ENCODE measurements at regions not wholly inside any gene's neighbourhood (a gene's known extent, or its start where the extent isn't known, plus 50 kb on each side); places are given as distances from the start of the nearest gene placed in this dataset.

- H3K9me3 ChIP-seq (ENCODE audit: control insufficient read depth, insufficient read depth, low read depth, low read length), result no peaks in the 10 kb centered on the region
- H3K27ac ChIP-seq (ENCODE audit: extremely low read depth, low read depth, low read length), result no peak overlapping the region
- POLR2A ChIA-PET, result no interaction called here
- H3K36me3 ChIP-seq (ENCODE audit: control insufficient read depth in 2 of 2, insufficient read depth in 1 of 2, low read length in 2 of 2), result no peaks in the 10 kb centered on the region
- no peak overlapping the region for H3K4me3 ChIP-seq (ENCODE audit: low read depth, low read length)
- no peaks in the 10 kb centered on the region; the same call in 1 of the 2 replicates for H3K4me1 ChIP-seq (ENCODE audit: control insufficient read depth, insufficient read depth, low read length)
- CTCF ChIA-PET, result no interaction called here
- TF ChIP-seq ZNF404 (tag by site-specific recombination; IDR thresholded peaks at IDR 0.05) (no peak), OVOL3 (tag by site-specific recombination; IDR thresholded peaks at IDR 0.05) (peak; percentile 95), KLF10 (tag by site-specific recombination; IDR thresholded peaks at IDR 0.05) (peak; percentile 67), ZNF830 (tag by site-specific recombination; IDR thresholded peaks at IDR 0.05; ENCODE audit: low read depth) (no peak), FEZF1 (tag by site-specific recombination; IDR thresholded peaks at IDR 0.05) (0 out of 2 replicates have a peak, but pooled peaks have one; percentile 15), ZNF37A (tag by site-specific recombination; IDR thresholded peaks at IDR 0.05) (0 out of 2 replicates have a peak, but pooled peaks have one; percentile 2), ZEB2 (tag by site-specific recombination; IDR thresholded peaks at IDR 0.05) (peak; percentile 92), IKZF3 (tag by site-specific recombination; IDR thresholded peaks at IDR 0.05) (peak; percentile 81), ZBTB1 (tag by site-specific recombination; IDR thresholded peaks at IDR 0.05) (peak; percentile 60; the same call in 1 of the 2 replicates), SP3 (tag by site-specific recombination; IDR thresholded peaks at IDR 0.05) (no peak), WT1 (tag by site-specific recombination; IDR thresholded peaks at IDR 0.05) (peak; percentile 94), ZBTB6 (tag by site-specific recombination; IDR thresholded peaks at IDR 0.05) (no peak), ZNF2 (tag by site-specific recombination; IDR thresholded peaks at IDR 0.05) (peak; percentile 49; the same call in 1 of the 2 replicates), ZNF174 (tag by site-specific recombination; IDR thresholded peaks at IDR 0.05) (no peak), KLF1 (tag by site-specific recombination; IDR thresholded peaks at IDR 0.05) (no peak), ZNF843 (tag by site-specific recombination; IDR thresholded peaks at IDR 0.05) (peak; percentile 93)
- TF ChIP-seq, protein P1, sequence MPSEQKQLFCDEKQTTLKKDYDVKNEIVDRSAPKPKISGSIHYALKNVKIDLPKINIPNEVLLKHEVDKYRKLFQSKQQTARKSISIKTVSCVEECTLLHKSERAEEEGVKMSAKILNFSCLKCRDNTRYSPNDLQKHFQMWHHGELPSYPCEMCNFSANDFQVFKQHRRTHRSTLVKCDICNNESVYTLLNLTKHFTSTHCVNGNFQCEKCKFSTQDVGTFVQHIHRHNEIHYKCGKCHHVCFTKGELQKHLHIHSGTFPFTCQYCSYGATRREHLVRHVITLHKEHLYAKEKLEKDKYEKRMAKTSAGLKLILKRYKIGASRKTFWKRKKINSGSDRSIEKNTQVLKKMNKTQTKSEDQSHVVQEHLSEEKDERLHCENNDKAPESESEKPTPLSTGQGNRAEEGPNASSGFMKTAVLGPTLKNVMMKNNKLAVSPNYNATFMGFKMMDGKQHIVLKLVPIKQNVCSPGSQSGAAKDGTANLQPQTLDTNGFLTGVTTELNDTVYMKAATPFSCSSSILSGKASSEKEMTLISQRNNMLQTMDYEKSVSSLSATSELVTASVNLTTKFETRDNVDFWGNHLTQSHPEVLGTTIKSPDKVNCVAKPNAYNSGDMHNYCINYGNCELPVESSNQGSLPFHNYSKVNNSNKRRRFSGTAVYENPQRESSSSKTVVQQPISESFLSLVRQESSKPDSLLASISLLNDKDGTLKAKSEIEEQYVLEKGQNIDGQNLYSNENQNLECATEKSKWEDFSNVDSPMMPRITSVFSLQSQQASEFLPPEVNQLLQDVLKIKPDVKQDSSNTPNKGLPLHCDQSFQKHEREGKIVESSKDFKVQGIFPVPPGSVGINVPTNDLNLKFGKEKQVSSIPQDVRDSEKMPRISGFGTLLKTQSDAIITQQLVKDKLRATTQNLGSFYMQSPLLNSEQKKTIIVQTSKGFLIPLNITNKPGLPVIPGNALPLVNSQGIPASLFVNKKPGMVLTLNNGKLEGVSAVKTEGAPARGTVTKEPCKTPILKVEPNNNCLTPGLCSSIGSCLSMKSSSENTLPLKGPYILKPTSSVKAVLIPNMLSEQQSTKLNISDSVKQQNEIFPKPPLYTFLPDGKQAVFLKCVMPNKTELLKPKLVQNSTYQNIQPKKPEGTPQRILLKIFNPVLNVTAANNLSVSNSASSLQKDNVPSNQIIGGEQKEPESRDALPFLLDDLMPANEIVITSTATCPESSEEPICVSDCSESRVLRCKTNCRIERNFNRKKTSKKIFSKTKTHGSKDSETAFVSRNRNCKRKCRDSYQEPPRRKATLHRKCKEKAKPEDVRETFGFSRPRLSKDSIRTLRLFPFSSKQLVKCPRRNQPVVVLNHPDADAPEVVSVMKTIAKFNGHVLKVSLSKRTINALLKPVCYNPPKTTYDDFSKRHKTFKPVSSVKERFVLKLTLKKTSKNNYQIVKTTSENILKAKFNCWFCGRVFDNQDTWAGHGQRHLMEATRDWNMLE (tag by site-specific recombination; conservative IDR thresholded peaks at IDR 0.05; ENCODE audit: low read depth), result 0 out of 2 replicates have a peak, but pooled peaks have one; percentile 20
- TF ChIP-seq, protein P2, sequence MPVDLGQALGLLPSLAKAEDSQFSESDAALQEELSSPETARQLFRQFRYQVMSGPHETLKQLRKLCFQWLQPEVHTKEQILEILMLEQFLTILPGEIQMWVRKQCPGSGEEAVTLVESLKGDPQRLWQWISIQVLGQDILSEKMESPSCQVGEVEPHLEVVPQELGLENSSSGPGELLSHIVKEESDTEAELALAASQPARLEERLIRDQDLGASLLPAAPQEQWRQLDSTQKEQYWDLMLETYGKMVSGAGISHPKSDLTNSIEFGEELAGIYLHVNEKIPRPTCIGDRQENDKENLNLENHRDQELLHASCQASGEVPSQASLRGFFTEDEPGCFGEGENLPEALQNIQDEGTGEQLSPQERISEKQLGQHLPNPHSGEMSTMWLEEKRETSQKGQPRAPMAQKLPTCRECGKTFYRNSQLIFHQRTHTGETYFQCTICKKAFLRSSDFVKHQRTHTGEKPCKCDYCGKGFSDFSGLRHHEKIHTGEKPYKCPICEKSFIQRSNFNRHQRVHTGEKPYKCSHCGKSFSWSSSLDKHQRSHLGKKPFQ (tag by site-specific recombination; IDR thresholded peaks at IDR 0.05), result peak; percentile 55; the same call in 1 of the 2 replicates
- TF ChIP-seq, protein P3, sequence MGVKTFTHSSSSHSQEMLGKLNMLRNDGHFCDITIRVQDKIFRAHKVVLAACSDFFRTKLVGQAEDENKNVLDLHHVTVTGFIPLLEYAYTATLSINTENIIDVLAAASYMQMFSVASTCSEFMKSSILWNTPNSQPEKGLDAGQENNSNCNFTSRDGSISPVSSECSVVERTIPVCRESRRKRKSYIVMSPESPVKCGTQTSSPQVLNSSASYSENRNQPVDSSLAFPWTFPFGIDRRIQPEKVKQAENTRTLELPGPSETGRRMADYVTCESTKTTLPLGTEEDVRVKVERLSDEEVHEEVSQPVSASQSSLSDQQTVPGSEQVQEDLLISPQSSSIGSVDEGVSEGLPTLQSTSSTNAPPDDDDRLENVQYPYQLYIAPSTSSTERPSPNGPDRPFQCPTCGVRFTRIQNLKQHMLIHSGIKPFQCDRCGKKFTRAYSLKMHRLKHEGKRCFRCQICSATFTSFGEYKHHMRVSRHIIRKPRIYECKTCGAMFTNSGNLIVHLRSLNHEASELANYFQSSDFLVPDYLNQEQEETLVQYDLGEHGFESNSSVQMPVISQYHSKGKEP (tag by site-specific recombination; IDR thresholded peaks at IDR 0.05), result peak; percentile 66; the same call in 1 of the 2 replicates
- TF ChIP-seq, protein P4, sequence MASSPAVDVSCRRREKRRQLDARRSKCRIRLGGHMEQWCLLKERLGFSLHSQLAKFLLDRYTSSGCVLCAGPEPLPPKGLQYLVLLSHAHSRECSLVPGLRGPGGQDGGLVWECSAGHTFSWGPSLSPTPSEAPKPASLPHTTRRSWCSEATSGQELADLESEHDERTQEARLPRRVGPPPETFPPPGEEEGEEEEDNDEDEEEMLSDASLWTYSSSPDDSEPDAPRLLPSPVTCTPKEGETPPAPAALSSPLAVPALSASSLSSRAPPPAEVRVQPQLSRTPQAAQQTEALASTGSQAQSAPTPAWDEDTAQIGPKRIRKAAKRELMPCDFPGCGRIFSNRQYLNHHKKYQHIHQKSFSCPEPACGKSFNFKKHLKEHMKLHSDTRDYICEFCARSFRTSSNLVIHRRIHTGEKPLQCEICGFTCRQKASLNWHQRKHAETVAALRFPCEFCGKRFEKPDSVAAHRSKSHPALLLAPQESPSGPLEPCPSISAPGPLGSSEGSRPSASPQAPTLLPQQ (tag by site-specific recombination; IDR thresholded peaks at IDR 0.05), result no peak
- TF ChIP-seq, protein P5, sequence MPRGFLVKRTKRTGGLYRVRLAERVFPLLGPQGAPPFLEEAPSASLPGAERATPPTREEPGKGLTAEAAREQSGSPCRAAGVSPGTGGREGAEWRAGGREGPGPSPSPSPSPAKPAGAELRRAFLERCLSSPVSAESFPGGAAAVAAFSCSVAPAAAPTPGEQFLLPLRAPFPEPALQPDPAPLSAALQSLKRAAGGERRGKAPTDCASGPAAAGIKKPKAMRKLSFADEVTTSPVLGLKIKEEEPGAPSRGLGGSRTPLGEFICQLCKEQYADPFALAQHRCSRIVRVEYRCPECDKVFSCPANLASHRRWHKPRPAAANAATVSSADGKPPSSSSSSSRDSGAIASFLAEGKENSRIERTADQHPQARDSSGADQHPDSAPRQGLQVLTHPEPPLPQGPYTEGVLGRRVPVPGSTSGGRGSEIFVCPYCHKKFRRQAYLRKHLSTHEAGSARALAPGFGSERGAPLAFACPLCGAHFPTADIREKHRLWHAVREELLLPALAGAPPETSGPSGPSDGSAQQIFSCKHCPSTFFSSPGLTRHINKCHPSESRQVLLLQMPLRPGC (tag by site-specific recombination; IDR thresholded peaks at IDR 0.05), result peak; percentile 83
- TF ChIP-seq, protein P6, sequence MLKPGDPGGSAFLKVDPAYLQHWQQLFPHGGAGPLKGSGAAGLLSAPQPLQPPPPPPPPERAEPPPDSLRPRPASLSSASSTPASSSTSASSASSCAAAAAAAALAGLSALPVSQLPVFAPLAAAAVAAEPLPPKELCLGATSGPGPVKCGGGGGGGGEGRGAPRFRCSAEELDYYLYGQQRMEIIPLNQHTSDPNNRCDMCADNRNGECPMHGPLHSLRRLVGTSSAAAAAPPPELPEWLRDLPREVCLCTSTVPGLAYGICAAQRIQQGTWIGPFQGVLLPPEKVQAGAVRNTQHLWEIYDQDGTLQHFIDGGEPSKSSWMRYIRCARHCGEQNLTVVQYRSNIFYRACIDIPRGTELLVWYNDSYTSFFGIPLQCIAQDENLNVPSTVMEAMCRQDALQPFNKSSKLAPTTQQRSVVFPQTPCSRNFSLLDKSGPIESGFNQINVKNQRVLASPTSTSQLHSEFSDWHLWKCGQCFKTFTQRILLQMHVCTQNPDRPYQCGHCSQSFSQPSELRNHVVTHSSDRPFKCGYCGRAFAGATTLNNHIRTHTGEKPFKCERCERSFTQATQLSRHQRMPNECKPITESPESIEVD (tag by site-specific recombination; IDR thresholded peaks at IDR 0.05), result peak; percentile 87
Measured at GRCh38 chr1:245067257-245067656, 87.5 kb upstream of the KIF26B start.

Data from HEK293 (cell line).